UCSD-AML1 (cell line): ENCODE measurements at regions not wholly inside any gene's neighbourhood (a gene's known extent, or its start where the extent isn't known, plus 50 kb on each side); places are given as distances from the start of the nearest gene placed in this dataset.

Source experiments
- DNase-seq: peaks from one replicate; lab custom pipeline; 2025; ENCODE audit not compliant: unreplicated experiment; lab: John Stamatoyannopoulos, UW

DNA sequence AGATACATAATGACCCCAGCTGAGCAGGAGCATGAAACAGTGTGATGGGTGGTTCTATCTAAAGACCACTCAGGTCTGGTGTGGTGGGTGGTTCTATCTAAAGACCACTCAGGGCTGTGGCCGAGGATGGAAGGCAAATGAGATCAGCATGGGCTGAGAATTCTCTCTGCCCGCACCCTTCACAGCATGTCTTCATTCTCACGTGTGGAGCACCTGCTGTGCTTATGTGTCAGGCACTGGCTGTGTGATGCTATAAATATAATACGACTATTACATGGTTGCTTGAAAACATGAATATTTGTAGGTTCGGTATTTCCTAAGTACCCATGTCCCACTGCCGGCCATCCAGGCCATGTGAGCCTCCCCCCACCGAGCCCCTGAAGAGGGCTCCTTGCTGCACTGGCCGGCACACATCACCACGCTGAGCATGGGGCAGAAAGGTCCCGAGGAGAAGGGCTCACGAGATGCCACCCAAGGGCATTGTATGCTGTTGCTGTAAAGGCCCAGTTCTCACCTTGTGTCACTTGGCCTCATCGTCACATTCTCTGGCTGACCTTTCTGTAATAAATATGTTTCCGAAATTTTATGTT, 810.2 kb downstream of the UQCRFS1 start:
- no peak for DNase-seq

DNA sequence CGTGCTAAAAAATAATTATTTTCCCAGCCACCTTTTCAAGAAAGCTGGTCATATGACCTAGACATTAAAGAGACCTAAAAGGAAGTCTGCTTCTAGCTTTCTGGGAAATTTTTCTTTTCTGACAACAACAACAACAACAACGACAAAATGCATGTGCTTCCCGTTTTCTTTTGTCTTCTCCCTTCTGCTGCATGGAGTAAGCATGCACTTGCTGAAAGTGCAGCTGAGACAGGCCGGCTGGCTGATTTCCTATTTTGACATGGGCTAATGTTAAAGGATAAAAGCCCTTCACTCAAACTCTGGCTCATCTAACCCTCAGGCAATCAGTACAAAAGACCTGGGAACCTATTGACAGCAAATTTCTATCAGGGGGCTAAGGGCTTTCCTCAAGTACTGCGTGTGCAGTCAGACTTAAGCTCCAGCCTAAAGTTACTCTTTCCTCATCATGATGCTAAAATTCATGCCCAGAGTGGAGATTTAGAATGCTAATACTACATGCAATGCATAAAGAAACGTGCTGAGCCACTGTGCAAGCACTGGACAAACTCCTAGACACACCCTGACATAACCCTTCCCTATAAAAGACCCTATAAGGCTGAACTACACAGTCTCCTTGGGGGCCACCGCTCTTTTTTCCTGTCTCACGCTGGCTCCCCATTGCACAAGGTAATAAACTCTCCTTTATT, 811.1 kb downstream of the UQCRFS1 start:
- DNase-seq = no peak

- DNase-seq = no peak
These were observed 811.8 kb downstream of the UQCRFS1 start for GRCh38 chr19:28400953-28401671.

DNA sequence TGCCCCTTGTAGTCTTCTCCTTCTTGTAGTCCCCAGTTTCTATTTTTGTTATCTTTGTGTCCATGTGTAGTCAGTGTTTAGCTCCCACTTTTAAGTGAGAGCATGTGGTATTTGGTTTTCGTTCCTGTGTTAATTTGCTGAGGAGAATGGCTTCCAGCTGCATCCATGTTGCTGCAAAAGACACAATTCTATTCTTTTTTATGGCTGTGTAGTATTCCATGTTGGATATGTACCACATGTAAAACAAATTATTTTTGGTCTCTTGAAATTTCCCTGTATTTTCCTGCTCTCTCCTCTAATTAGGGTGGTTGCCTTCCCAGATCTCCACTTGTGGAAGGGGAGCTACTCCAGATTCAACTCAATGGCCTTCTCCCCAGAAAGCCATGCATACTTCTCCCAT, 813.8 kb downstream of the UQCRFS1 start:
- DNase-seq = no peak

GRCh38 chr19:28397800-28398199, 815.2 kb downstream of the UQCRFS1 start:
- DNase-seq = no peak

DNA sequence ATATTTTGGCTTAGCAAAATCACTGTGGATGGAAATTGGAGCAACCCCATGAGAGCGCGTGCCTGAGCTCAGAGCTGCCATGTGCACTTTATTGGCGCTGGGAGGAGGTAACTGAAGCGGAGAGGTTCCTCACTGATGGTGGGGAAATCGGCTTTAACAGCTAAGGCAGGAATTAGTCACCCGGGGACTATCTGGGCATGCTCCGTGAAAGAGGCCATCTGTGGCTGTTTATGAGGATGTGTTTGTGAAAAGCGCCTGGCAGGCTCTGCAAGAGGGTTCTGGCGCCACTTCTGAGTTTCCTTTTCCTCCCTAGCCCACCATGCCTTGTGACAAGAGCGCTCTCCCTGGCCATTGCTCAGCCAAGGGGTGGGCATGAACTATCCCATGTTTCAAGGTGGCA, 815.6 kb downstream of the UQCRFS1 start:
- DNase-seq = no peak

DNA sequence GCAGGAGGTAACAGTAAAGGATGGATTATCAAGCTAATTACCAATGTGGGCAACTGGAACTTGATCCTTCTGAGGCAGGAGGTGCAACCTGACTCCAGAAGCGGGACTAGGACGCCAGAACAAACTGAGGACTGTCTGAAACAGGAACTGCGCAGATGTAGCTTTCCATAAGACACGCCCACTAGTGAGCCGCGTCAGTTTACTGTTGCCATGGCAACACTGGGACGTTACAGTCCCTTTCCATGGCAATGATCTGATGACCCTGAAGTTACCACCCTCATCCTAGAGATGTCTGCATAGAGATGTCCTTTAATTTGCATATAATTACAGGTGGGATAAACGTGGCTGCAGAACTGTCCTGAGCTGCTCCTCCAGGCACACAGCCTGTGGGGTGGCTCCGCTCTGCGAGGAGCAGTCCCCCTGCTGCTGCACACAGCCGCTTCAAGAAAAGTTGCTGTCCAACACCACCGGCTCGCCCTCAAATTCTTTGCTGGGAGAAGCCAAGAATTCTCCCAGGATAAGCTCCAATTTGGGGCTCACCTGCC, 816.6 kb downstream of the UQCRFS1 start:
- DNase-seq = no peak

GRCh38 chr19:28394725-28395124, 818.2 kb downstream of the UQCRFS1 start:
- DNase-seq = no peak

DNA sequence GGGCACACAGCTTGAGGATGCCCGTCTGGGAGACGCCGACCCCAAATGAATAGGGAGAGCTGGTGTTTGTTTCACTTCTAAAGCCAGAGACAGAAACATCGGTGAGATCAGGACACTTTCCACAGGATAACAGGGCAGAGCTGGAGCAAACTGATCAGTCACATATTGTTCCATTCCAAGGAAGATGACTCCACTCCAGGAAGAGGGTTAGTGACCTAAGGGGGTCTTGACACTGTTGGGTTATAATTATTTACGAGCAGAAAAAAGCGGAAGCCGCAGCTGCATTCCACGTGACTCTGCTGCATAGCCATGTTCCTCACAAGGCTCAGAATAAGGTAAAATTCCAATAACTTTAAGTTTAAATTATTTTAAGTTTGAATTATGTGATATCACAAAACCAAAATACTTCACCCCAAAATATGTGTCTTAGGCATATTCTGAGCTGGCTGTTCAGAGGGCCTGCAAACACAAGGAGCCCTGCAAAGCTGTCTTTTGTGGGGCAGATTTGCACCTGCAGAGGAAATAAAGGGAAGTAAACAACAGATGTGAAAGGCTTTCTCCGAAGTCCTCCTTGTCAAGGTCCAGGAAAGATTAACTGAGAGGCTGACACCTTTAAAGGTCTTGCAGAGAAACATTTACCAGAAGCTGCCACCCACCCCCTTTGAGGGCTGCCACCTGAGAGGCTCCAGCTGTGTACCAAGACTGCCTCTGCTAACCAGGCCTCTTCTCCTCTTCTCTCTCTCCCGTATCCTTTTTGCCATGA, 819.2 kb downstream of the UQCRFS1 start:
- peak; percentile 35 for DNase-seq

DNA sequence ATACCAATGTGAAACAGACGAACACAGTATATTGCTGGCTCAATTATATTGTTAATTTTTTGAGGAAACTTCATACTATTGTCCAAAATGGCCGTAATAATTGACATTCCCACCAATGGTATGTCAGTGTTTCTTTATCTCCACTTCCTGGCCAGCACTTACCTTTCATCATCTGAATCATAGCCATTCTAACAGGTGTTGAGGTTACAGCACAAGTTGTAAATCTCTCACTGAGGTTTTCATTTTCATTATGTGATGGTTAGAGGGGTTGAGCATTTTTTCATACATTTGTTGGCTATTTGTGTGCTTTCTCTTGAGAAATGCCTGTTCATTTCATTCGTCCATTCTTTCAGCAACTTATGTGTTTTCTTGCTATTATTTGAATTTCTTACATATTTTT, 824.0 kb downstream of the UQCRFS1 start:
- no peak for DNase-seq

DNA sequence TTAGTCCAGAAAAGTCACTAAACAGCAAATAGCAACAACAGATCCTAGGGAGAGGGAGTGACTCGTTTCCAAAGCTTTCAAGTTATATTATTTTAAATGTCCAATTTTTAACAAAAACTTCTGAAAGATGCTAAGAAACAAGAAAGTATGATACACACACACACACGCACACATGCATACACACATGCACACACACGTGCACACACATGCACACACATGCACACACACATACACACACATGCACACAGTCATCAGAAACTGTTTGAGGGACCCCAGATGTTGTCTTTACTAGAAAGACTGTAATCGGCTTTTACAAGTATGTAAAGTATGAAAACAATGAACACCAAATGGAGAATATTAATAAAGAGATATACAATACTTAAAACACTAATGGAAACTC, 825.4 kb downstream of the UQCRFS1 start:
- DNase-seq = no peak

DNA sequence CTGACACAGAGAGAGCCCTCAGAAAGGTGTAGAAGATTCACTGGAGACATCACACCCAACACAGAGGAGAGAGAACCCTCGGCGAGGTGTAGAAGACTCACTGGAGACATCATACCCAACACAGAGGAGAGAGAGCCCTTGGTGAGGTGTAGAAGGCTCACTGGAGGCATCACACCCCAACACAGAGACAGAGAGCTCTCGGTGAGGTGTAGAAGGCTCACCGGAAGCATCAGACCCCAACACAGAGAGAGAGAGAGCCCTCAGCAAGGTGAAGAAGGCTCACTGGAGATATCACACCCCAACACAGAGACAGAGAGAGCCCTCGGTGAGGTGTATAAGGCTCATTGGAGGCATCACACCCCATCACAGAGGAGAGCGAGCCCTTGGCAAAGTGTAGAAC, 826.5 kb downstream of the UQCRFS1 start:
- no peak for DNase-seq

- DNase-seq = no peak
These were observed 826.9 kb downstream of the UQCRFS1 start for GRCh38 chr19:28386066-28386465.

- no peak for DNase-seq
These were observed 835.9 kb downstream of the UQCRFS1 start for GRCh38 chr19:28377077-28377476.

- no peak for DNase-seq
These were observed 838.0 kb downstream of the UQCRFS1 start for GRCh38 chr19:28374971-28375370.

DNA sequence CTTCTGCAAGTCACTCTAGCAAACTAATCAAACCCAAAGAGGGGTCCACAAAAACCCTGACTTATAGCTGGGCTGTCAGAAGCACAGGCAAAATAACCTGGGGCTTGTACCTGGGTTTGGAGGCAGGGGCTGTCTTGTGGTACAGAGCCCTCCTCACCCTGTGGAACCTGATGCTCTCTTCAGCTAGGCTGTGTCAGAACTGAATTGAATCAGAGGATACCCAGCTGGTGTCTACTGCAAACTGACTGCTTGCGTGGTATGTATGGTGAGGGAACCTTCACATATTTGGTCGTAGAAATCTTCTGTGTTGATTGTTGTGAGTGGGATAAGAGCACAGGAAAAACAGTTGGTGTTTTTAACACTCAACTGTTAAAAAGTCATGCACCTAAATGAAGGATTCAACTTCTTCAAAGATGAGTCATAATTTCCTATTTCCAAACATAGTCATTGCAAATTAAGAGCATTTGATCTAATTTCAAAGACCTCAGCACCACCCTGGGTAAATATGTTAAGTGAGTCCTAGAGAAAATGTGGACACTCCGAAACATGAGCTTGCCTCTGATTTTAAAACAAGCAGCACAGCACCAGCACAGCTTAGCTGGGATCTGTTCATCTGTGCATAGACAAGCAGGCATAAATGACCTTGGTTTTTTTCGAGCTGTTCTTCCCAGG, 840.2 kb downstream of the UQCRFS1 start:
- no peak for DNase-seq

DNA sequence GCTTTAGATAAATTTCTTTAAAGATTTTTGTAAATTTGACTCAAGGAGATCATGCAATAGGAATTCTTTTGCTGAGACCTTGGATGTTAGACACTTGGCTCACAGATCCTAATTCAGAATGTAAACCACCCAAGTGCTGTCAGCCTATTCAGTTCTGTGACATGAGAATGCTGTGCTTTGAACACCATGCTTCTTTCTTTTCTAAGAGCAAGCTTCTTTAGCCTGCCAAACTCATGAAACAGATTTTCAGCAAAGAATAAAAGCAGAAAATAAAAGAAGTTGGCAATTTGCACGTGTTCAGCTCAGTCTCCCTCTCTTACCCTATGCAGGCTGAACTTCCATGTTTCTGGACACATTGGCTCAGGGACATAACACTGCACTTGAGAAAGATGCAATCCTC, 845.8 kb downstream of the UQCRFS1 start:
- DNase-seq = no peak

- no peak for DNase-seq
These were observed 849.7 kb downstream of the UQCRFS1 start for GRCh38 chr19:28363254-28363653.

GRCh38 chr19:28359431-28360414, 853.2 kb downstream of the UQCRFS1 start:
- no peak for DNase-seq

- no peak for DNase-seq
These were observed 854.3 kb downstream of the UQCRFS1 start for GRCh38 chr19:28358633-28359032.
